Epithelial cell of proximal tubule (primary cell): ENCODE measurements at regions not wholly inside any gene's neighbourhood (a gene's known extent, or its start where the extent isn't known, plus 50 kb on each side); places are given as distances from the start of the nearest gene placed in this dataset.

Experiments
- DNase-seq: peaks from one replicate; pipeline ENCODE4 v3.0.0-alpha.2; 2011; ENCODE audit warnings: low read depth
- H3K4me3 ChIP-seq: 2 replicates; pipeline ENCODE4 v1.5.1; 2011; ENCODE audit warnings: low read depth, mild to moderate bottlenecking, low read length
- CTCF ChIP-seq: conservative IDR thresholded peaks from 2 replicates; pipeline ENCODE4 v1.5.1; 2012; ENCODE audit warnings: low read depth, mild to moderate bottlenecking, low read length

- no peak for TF ChIP-seq CTCF
- DNase-seq = no peak
- no peak overlapping the region for H3K4me3 ChIP-seq
Measured at GRCh38 chr18:22560797-22561196, 143.1 kb upstream of the CTAGE1 start.

GRCh38 chr18:22563164-22563583 is 145.5 kb upstream of the CTAGE1 start:
- no peak overlapping the region for H3K4me3 ChIP-seq
- TF ChIP-seq CTCF = peak; percentile 81
- DNase-seq = peak; percentile 74

GRCh38 chr18:22564036-22564435 is 146.3 kb upstream of the CTAGE1 start:
- TF ChIP-seq CTCF = no peak
- H3K4me3 ChIP-seq = no peak overlapping the region
- no peak for DNase-seq

- no peak for TF ChIP-seq CTCF
- no peak overlapping the region for H3K4me3 ChIP-seq
- DNase-seq = no peak
Measured at GRCh38 chr18:22566703-22567420, 149.1 kb upstream of the CTAGE1 start.

- no peak overlapping the region for H3K4me3 ChIP-seq
- DNase-seq = no peak
- TF ChIP-seq CTCF = no peak
Measured at GRCh38 chr18:22567794-22568193, 150.1 kb upstream of the CTAGE1 start.

GRCh38 chr18:22570492-22570891 is 152.8 kb upstream of the CTAGE1 start:
- no peak for TF ChIP-seq CTCF
- DNase-seq = no peak
- no peak overlapping the region for H3K4me3 ChIP-seq

- H3K4me3 ChIP-seq = no peak overlapping the region
- no peak for TF ChIP-seq CTCF
- DNase-seq = no peak
Measured at GRCh38 chr18:22572341-22572740, 154.6 kb upstream of the CTAGE1 start.
